H1 (cell line): ENCODE measurements at regions not wholly inside any gene's neighbourhood (a gene's known extent, or its start where the extent isn't known, plus 50 kb on each side); places are given as distances from the start of the nearest gene placed in this dataset.

ENCODE experiments used
- CTCF ChIA-PET: fragments of 300-600 bp; sonication (Branson Sonifier 250); formaldehyde crosslinking; loops from one replicate; lab custom pipeline; 2021; ENCODE audit not compliant: partially characterized antibody; lab: Charles Lee
- POLR2A ChIA-PET: fragments of 300-600 bp; sonication (Branson Sonifier 250); formaldehyde crosslinking; loops from one replicate; lab custom pipeline; 2021; ENCODE audit warnings: inconsistent platforms; ENCODE audit not compliant: partially characterized antibody; lab: Charles Lee
- DNase-seq, 2 experiments: peaks; one replicate each; pipeline versions ENCODE4 v3.0.0 to v3.0.0-alpha.2; 2010 to 2022; ENCODE audit warnings: low spot score in 2 of 2, low read depth in 1 of 2, mixed read lengths in 1 of 2
- FAIRE-seq: peaks from 2 replicates; lab custom pipeline; 2011; peaks lifted over from hg19 to GRCh38; lab: Jason Lieb, UNC
- H2AFZ ChIP-seq: 2 replicates; pipeline ENCODE4 v1.8.1; 2012; ENCODE audit warnings: low read length, inconsistent platforms
- H2AK5ac ChIP-seq: 2 replicates; pipeline ENCODE4 v1.6.1; 2013; ENCODE audit warnings: low read depth, low read length
- H2BK120ac ChIP-seq: replicated peaks from 2 replicates; pipeline ENCODE3; 2013; ENCODE audit warnings: low read depth, low read length, inconsistent platforms
- H2BK12ac ChIP-seq: 2 replicates; pipeline ENCODE4 v1.6.1; 2013; ENCODE audit warnings: low read depth, low read length
- H2BK15ac ChIP-seq: 2 replicates; pipeline ENCODE4 v1.6.1; 2013; ENCODE audit warnings: low read length
- H2BK20ac ChIP-seq: 2 replicates; pipeline ENCODE4 v1.6.1; 2013; ENCODE audit warnings: low read length
- H2BK5ac ChIP-seq: 2 replicates; pipeline ENCODE4 v1.6.1; 2013; ENCODE audit warnings: low read depth, low read length
- H3K14ac ChIP-seq: 2 replicates; pipeline ENCODE4 v1.6.1; 2013; ENCODE audit warnings: inconsistent platforms; ENCODE audit not compliant: insufficient read length
- H3K18ac ChIP-seq: 2 replicates; pipeline ENCODE4 v1.6.1; 2013; ENCODE audit warnings: low read length; ENCODE audit errors: extremely low read depth
- H3K23ac ChIP-seq: 2 replicates; pipeline ENCODE4 v1.6.1; 2013; ENCODE audit warnings: inconsistent platforms; ENCODE audit not compliant: insufficient read length
- H3K23me2 ChIP-seq: 2 replicates; pipeline ENCODE4 v1.6.1; 2013; ENCODE audit warnings: low read depth, low read length
- H3K27ac ChIP-seq: 2 replicates; pipeline ENCODE4 v1.6.1; 2011; ENCODE audit warnings: low read depth, low read length, inconsistent platforms
- H3K27me3 ChIP-seq, 4 experiments: replicated peaks in 1 of 4; 1 replicate in 1 of 4; 2 replicates in 3 of 4; pipeline versions ENCODE4 v1.6.1 to v1.8.1; 2011 to 2013; ENCODE audit warnings: low read length in 3 of 4, mild to moderate bottlenecking in 3 of 4, inconsistent platforms in 2 of 4, mixed read lengths in 2 of 4, moderate library complexity in 1 of 4; ENCODE audit not compliant: control insufficient read depth in 3 of 4, insufficient read depth in 3 of 4; ENCODE audit errors: extremely low read depth in 1 of 4
- H3K36me3 ChIP-seq, 4 experiments: 2 replicates each; pipeline versions ENCODE4 v1.6.1 to v1.8.1; 2011 to 2013; ENCODE audit warnings: mild to moderate bottlenecking in 4 of 4, low read length in 3 of 4, moderate library complexity in 2 of 4, control low read depth in 1 of 4, inconsistent platforms in 1 of 4; ENCODE audit not compliant: insufficient read depth in 4 of 4, control insufficient read depth in 2 of 4
- H3K4ac ChIP-seq: replicated peaks from 2 replicates; pipeline ENCODE3; 2013; ENCODE audit warnings: low read length, low read depth, mixed read lengths, inconsistent platforms; ENCODE audit not compliant: insufficient read length
- H3K4me1 ChIP-seq, 4 experiments: replicated peaks in 1 of 4; 1 replicate in 1 of 4; 2 replicates in 3 of 4; pipeline versions ENCODE4 v1.6.1 to v1.8.1; 2011 to 2013; ENCODE audit warnings: low read length in 3 of 4, inconsistent platforms in 2 of 4, mixed read lengths in 1 of 4; ENCODE audit not compliant: insufficient read depth in 4 of 4, control insufficient read depth in 3 of 4
- H3K4me2 ChIP-seq, 2 experiments: 2 replicates each; pipeline versions ENCODE4 v1.6.1 to v1.8.1; 2011 to 2013; ENCODE audit warnings: low read depth in 2 of 2, low read length in 2 of 2, control low read depth in 1 of 2, inconsistent platforms in 1 of 2, mild to moderate bottlenecking in 1 of 2; ENCODE audit not compliant: insufficient read depth in 1 of 2
- H3K4me3 ChIP-seq, 4 experiments: fragments of 200-600, 300-600 bp in 1 of 4; sonication (generic), shearing (Covaris generic), sonication (Bioruptor Twin) in 1 of 4; 2 replicates each; pipeline versions ENCODE4 v1.5.1 to v1.8.1; 2011 to 2016; ENCODE audit warnings: low read length in 4 of 4, low read depth in 3 of 4, control low read depth in 2 of 4, inconsistent platforms in 2 of 4, mild to moderate bottlenecking in 2 of 4, mixed read lengths in 1 of 4, moderate library complexity in 1 of 4; ENCODE audit not compliant: insufficient read depth in 2 of 4; ENCODE audit errors: extremely low read depth in 1 of 4
- H3K56ac ChIP-seq: replicated peaks from 2 replicates; pipeline ENCODE3; 2013; ENCODE audit warnings: low read depth, mild to moderate bottlenecking, mixed read lengths, low read length, inconsistent platforms; ENCODE audit not compliant: insufficient read length
- H3K79me1 ChIP-seq: 2 replicates; pipeline ENCODE4 v1.6.1; 2013; ENCODE audit warnings: low read depth, low read length, control low read depth
- H3K79me2 ChIP-seq, 2 experiments: 2 replicates each; pipeline versions ENCODE4 v1.6.1 to v1.8.1; 2012 to 2013; ENCODE audit warnings: low read length in 2 of 2, mild to moderate bottlenecking in 2 of 2, inconsistent platforms in 1 of 2; ENCODE audit not compliant: insufficient read depth in 2 of 2, control insufficient read depth in 1 of 2
- H3K9ac ChIP-seq, 4 experiments: replicated peaks in 1 of 4; 1 replicate in 1 of 4; 2 replicates in 3 of 4; pipeline versions ENCODE4 v1.6.1 to v1.8.1; 2011 to 2013; ENCODE audit warnings: low read depth in 3 of 4, low read length in 3 of 4, control low read depth in 2 of 4, mild to moderate bottlenecking in 2 of 4, moderate library complexity in 2 of 4, inconsistent platforms in 1 of 4; ENCODE audit errors: extremely low read depth in 1 of 4
- H3K9me3 ChIP-seq, 2 experiments: 2 replicates each; pipeline versions ENCODE4 v1.6.1 to v1.8.1; 2012 to 2013; ENCODE audit warnings: mild to moderate bottlenecking in 2 of 2, moderate library complexity in 2 of 2, control low read depth in 1 of 2, inconsistent platforms in 1 of 2, low read depth in 1 of 2, low read length in 1 of 2, mixed read lengths in 1 of 2; ENCODE audit not compliant: insufficient read depth in 2 of 2
- H4K20me1 ChIP-seq, 2 experiments: replicated peaks in 1 of 2; 2 replicates each; pipeline versions ENCODE3 to v1.8.1; 2011 to 2013; ENCODE audit warnings: inconsistent platforms in 2 of 2, low read length in 2 of 2, mild to moderate bottlenecking in 1 of 2; ENCODE audit not compliant: insufficient read depth in 2 of 2, control insufficient read depth in 1 of 2
- H4K5ac ChIP-seq: 2 replicates; pipeline ENCODE4 v1.6.1; 2013; ENCODE audit warnings: low read length, low read depth, mixed read lengths, inconsistent platforms; ENCODE audit not compliant: insufficient read length
- H4K8ac ChIP-seq: 2 replicates; pipeline ENCODE4 v1.8.0; 2013; ENCODE audit warnings: mild to moderate bottlenecking, moderate library complexity, low read length, inconsistent platforms; ENCODE audit not compliant: insufficient read depth; ENCODE audit errors: extremely low read depth
- H4K91ac ChIP-seq: replicated peaks from 2 replicates; pipeline ENCODE3; 2013; ENCODE audit warnings: low read length, mixed read lengths, inconsistent platforms; ENCODE audit not compliant: insufficient read length
- MAFK ChIP-seq: IDR thresholded peaks from 2 replicates; pipeline ENCODE4 v1.6.1; 2012; ENCODE audit warnings: low read depth, mild to moderate bottlenecking, improper control_type of control experiment, low read length
- ZNF274 ChIP-seq: IDR thresholded peaks from 2 replicates; pipeline ENCODE4 v1.7.0; 2012; ENCODE audit warnings: low read length, borderline replicate concordance; ENCODE audit errors: extremely low read depth
- WGBS, 2 experiments: shearing (Covaris generic) in 1 of 2; methylation state at CpG; one replicate each; pipeline versions ENCODE4 v1.1.6 to v1.1.7; 2013 to 2015; ENCODE audit warnings: low lambda C conversion rate in 2 of 2, mixed read lengths in 2 of 2, inconsistent platforms in 1 of 2, low coverage in 1 of 2, missing lambda C conversion rate in 1 of 2; ENCODE audit not compliant: insufficient replicate concordance in 2 of 2, insufficient coverage in 1 of 2, insufficient read length in 1 of 2; ENCODE audit errors: extremely low coverage in 1 of 2, missing lambda C conversion rate in 1 of 2; 5-methylcytosine and 5-hydroxymethylcytosine counted together

GRCh38 chr10:10869592-10869991, 148.1 kb upstream of the CELF2 start:
- Histone ChIP-seq H3K79me1 (no peaks in the 10 kb centered on the region), H3K79me2 (no peaks in the 10 kb centered on the region), H2AFZ (no peak overlapping the region), H3K23ac (no peak overlapping the region), H3K9me3 (no peaks in the 10 kb centered on the region), H2BK20ac (no peak overlapping the region), H3K36me3 (no peaks in the 10 kb centered on the region; a peak in 1 of 8 replicates), H3K27me3 (no peaks in the 10 kb centered on the region), H3K4me1 (peaks cover 0 to 2% (median 0%) of the 10 kb centered on the region in 4 experiments; a peak in 1 of 7 replicates), H4K20me1 (no peaks in the 10 kb centered on the region), H3K4me2 (no peak overlapping the region), H2BK15ac (no peak overlapping the region), H4K8ac (no peak overlapping the region), H2BK12ac (no peak overlapping the region), H3K14ac (no peak overlapping the region), H4K91ac (no peak overlapping the region), H3K23me2 (no peaks in the 10 kb centered on the region), H2AK5ac (no peak overlapping the region), H3K27ac (no peak overlapping the region), H3K4me3 (no peak overlapping the region), H3K18ac (no peak overlapping the region), H4K5ac (no peak overlapping the region), H2BK5ac (no peak overlapping the region), H3K56ac (no peak overlapping the region), H3K4ac (no peak overlapping the region), H2BK120ac (no peak overlapping the region), H3K9ac (no peak overlapping the region)
- CTCF ChIA-PET, result no interaction called here
- POLR2A ChIA-PET, result no interaction called here
- DNase-seq (no peak), FAIRE-seq (no peak)
- 88% methylated on average over 4 of the region's 4 CpGs; no CpG with 5 or more reads in 1 of the 2 experiments for WGBS, 2 experiments
- TF ChIP-seq MAFK, result no peak
- TF ChIP-seq ZNF274, result no peak
